GM12878 (cell line): ENCODE measurements at regions not wholly inside any gene's neighbourhood (a gene's known extent, or its start where the extent isn't known, plus 50 kb on each side); places are given as distances from the start of the nearest gene placed in this dataset.

Source experiments
- ATAC-seq: fragments of 200-7000 bp; cut with Tn5 transposase; 3 replicates; pipeline ENCODE4 v1.9.1; 2020; ENCODE audit warnings: mild to moderate bottlenecking, moderate library complexity
- BruUV-seq: library from RNA; stranded (reverse); fragments of 400-500 nt; replicated peaks from 2 replicates; lab custom pipeline; 2021; lab: Mats Ljungman, UMichigan
- CTCF ChIA-PET: fragments of 300-600 bp; sonication (Branson Sonifier 250); formaldehyde crosslinking; extraction: SDS; loops from one replicate; lab custom pipeline; 2021; ENCODE audit warnings: inconsistent platforms; lab: Yijun Ruan, JAX
- POLR2A ChIA-PET: fragments of 350-600 bp; formaldehyde crosslinking; extraction: SDS; loops from one replicate; lab custom pipeline; 2021; ENCODE audit warnings: inconsistent platforms; lab: Charles Lee
- RAD21 ChIA-PET: fragments of 300-600 bp; sonication (Branson Sonifier 250); formaldehyde crosslinking; loops from one replicate; lab custom pipeline; 2023; ENCODE audit warnings: antibody characterized with exemption; ENCODE audit not compliant: unreplicated experiment; lab: Charles Lee
- SMC1A ChIA-PET: fragments of 300-600 bp; sonication (Branson Sonifier 250); formaldehyde crosslinking; loops from one replicate; lab custom pipeline; 2023; ENCODE audit not compliant: unreplicated experiment, uncharacterized antibody; lab: Charles Lee
- DNase-seq: peaks from one replicate; pipeline ENCODE4 v3.0.0-alpha.2; 2011; ENCODE audit warnings: low read depth, low spot score
- FAIRE-seq: peaks from 3 replicates; lab custom pipeline; 2011; peaks lifted over from hg19 to GRCh38; lab: Jason Lieb, UNC
- H2AFZ ChIP-seq: 2 replicates; pipeline ENCODE4 v1.6.0; 2011; ENCODE audit warnings: low read depth, low read length, control low read depth; ENCODE audit not compliant: control insufficient read depth
- H3K27ac ChIP-seq: 2 replicates; pipeline ENCODE4 v1.5.1; 2011; ENCODE audit warnings: control low read depth; ENCODE audit not compliant: control insufficient read depth, insufficient read depth
- H3K27me3 ChIP-seq, 2 experiments: replicated peaks in 1 of 2; 2 replicates each; pipeline versions ENCODE4 v1.6.0 to v1.6.1; 2011; ENCODE audit warnings: low read length in 1 of 2; ENCODE audit not compliant: control insufficient read depth in 2 of 2, insufficient read depth in 2 of 2
- H3K36me3 ChIP-seq, 2 experiments: 2 replicates each; pipeline ENCODE4 v1.5.1; 2011; ENCODE audit warnings: low read length in 1 of 2; ENCODE audit not compliant: control insufficient read depth in 2 of 2, insufficient read depth in 2 of 2
- H3K4me1 ChIP-seq: 2 replicates; pipeline ENCODE4 v1.6.1; 2011; ENCODE audit warnings: mild to moderate bottlenecking, low read length, moderate library complexity, mixed read lengths; ENCODE audit not compliant: control insufficient read depth, insufficient read depth
- H3K4me2 ChIP-seq: 2 replicates; pipeline ENCODE4 v1.6.0; 2011; ENCODE audit warnings: control low read depth; ENCODE audit not compliant: control insufficient read depth, insufficient read depth
- H3K4me3 ChIP-seq: fragments of 200-600 bp; sonication (generic); 2 replicates; pipeline ENCODE4 v1.5.1; 2016
- H3K79me2 ChIP-seq: 2 replicates; pipeline ENCODE4 v1.6.0; 2011; ENCODE audit warnings: low read length; ENCODE audit not compliant: control insufficient read depth, insufficient read depth
- H3K9ac ChIP-seq: 2 replicates; pipeline ENCODE4 v1.8.0; 2011; ENCODE audit warnings: low read length, control low read depth, mixed read lengths; ENCODE audit not compliant: control insufficient read depth, insufficient read depth
- H3K9me3 ChIP-seq: replicated peaks from 3 replicates; pipeline ENCODE4 v1.5.1; 2011; ENCODE audit warnings: mild to moderate bottlenecking, low read length; ENCODE audit not compliant: control insufficient read depth, insufficient read depth
- H4K20me1 ChIP-seq: 2 replicates; pipeline ENCODE4 v1.6.0; 2011; ENCODE audit not compliant: control insufficient read depth, insufficient read depth
- ASH2L ChIP-seq: fragments of 300-600, 200-600 bp; sonication (generic); IDR thresholded peaks from 2 replicates; pipeline ENCODE4 v1.6.1; 2017; ENCODE audit warnings: low read depth, mild to moderate bottlenecking, borderline replicate concordance
- ATF7 ChIP-seq: fragments of 450-650 bp; IDR thresholded peaks from 2 replicates; pipeline ENCODE4 v1.6.1; 2016; ENCODE audit warnings: low read depth, mild to moderate bottlenecking
- CBFB ChIP-seq: IDR thresholded peaks from 2 replicates; pipeline ENCODE4 v1.6.1; 2016; ENCODE audit warnings: antibody characterized with exemption, low read depth
- DPF2 ChIP-seq: fragments of 450-650 bp; IDR thresholded peaks from 2 replicates; pipeline ENCODE4 v1.6.1; 2017; ENCODE audit warnings: mild to moderate bottlenecking
- E4F1 ChIP-seq: fragments of 450-650 bp; IDR thresholded peaks from 2 replicates; pipeline ENCODE4 v1.6.1; 2018; ENCODE audit warnings: borderline replicate concordance, mild to moderate bottlenecking; ENCODE audit not compliant: partially characterized antibody
- FOS ChIP-seq: IDR thresholded peaks from 3 replicates; pipeline ENCODE4 v1.6.1; 2011; ENCODE audit warnings: borderline replicate concordance; ENCODE audit not compliant: insufficient read length; ENCODE audit errors: extremely low read depth
- FOXK2 ChIP-seq: fragments of 450-650 bp; IDR thresholded peaks from 2 replicates; pipeline ENCODE4 v1.6.1; 2017; ENCODE audit warnings: mild to moderate bottlenecking, moderate library complexity
- HSF1 ChIP-seq: fragments of 150-350 bp; IDR thresholded peaks from 2 replicates; pipeline ENCODE4 v1.6.1; 2014; ENCODE audit warnings: mild to moderate bottlenecking, low read depth, low read length
- IRF4 ChIP-seq: IDR thresholded peaks from 2 replicates; pipeline ENCODE4 v1.6.1; 2011; ENCODE audit warnings: low read depth, low read length
- NR2C1 ChIP-seq: fragments of 450-650 bp; IDR thresholded peaks from 2 replicates; pipeline ENCODE4 v1.6.1; 2017; ENCODE audit warnings: antibody characterized with exemption, mild to moderate bottlenecking, moderate library complexity
- POLR2AphosphoS5 ChIP-seq: IDR thresholded peaks from 2 replicates; pipeline ENCODE4 v1.6.1; 2011; ENCODE audit warnings: mild to moderate bottlenecking, low read length, inconsistent platforms
- RAD21 ChIP-seq: IDR thresholded peaks from 2 replicates; pipeline ENCODE4 v1.6.1; 2011; ENCODE audit warnings: mild to moderate bottlenecking, low read depth, low read length, moderate library complexity; ENCODE audit not compliant: insufficient read depth
- SIX5 ChIP-seq: IDR thresholded peaks from 2 replicates; pipeline ENCODE4 v1.6.1; 2011; ENCODE audit warnings: mild to moderate bottlenecking, low read depth, low read length, moderate library complexity; ENCODE audit not compliant: severe bottlenecking
- STAT1 ChIP-seq: fragments of 450-650 bp; conservative IDR thresholded peaks from 2 replicates; pipeline ENCODE4 v1.6.1; 2014; ENCODE audit warnings: antibody characterized with exemption, mild to moderate bottlenecking
- TAF1 ChIP-seq: IDR thresholded peaks from 2 replicates; pipeline ENCODE4 v1.6.1; 2011; ENCODE audit warnings: mild to moderate bottlenecking, low read depth, low read length, borderline replicate concordance
- YY1 ChIP-seq: IDR thresholded peaks from 2 replicates; pipeline ENCODE4 v1.6.1; 2011; ENCODE audit warnings: low read depth, mild to moderate bottlenecking, low read length
- ZNF217 ChIP-seq: fragments of 450-650 bp; IDR thresholded peaks from 2 replicates; pipeline ENCODE4 v1.6.1; 2017; ENCODE audit warnings: antibody characterized with exemption, mild to moderate bottlenecking
- ZNF592 ChIP-seq: fragments of 450-650 bp; IDR thresholded peaks from 2 replicates; pipeline ENCODE4 v1.6.1; 2017; ENCODE audit warnings: mild to moderate bottlenecking, moderate library complexity
- WGBS: methylation state at CpG from one replicate; pipeline ENCODE4 v1.1.6; 2016; ENCODE audit warnings: low lambda C conversion rate; ENCODE audit not compliant: insufficient replicate concordance, insufficient coverage; ENCODE audit errors: missing lambda C conversion rate; 5-methylcytosine and 5-hydroxymethylcytosine counted together
- in situ Hi-C: fragments of 300-500 bp; cut with MboI; formaldehyde crosslinking; loops from 9 replicates; pipeline ENCODE4 v1.14.3; 2018; ENCODE audit warnings: mixed read lengths
- intact Hi-C: fragments of 100-400 bp; cut with micrococcal nuclease; formaldehyde crosslinking; loops from one replicate; pipeline ENCODE4 v1.14.2; 2022; ENCODE audit not compliant: unreplicated experiment

DNA sequence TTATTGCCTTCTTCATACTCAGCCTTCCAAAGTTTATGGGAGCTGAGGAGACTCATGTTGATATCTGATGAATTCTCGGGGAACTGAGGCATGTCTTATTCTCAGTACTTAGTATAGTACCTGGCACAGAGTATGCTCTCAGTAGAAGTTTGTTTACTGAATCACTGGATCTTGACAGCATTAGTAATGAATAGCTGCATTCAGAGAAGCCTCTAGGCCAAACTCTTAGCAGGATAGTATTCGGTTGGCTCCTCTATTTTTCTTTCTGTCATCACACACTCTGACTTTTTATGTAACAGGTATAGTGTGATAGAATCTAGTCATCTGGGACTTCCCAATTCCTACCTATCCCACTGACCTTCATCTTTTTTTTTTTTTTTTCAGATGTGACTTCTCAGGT, 566.4 kb upstream of the MAN1A1 start:
- Histone ChIP-seq H3K27me3 (no peaks in the 10 kb centered on the region), H3K79me2 (no peaks in the 10 kb centered on the region), H3K4me3 (no peak overlapping the region), H3K4me2 (no peak overlapping the region), H3K4me1 (no peaks in the 10 kb centered on the region), H2AFZ (no peak overlapping the region), H4K20me1 (no peaks in the 10 kb centered on the region), H3K9ac (no peak overlapping the region), H3K27ac (no peak overlapping the region), H3K36me3 (no peaks in the 10 kb centered on the region), H3K9me3 (no peaks in the 10 kb centered on the region)
- SMC1A ChIA-PET: interaction anchor here (1.5 kb wide), 1 partner anchor 23 kb away, joined by 3 read pairs; no protein-coding TSS in a partner anchor
- BruUV-seq: no TSS peak
- CTCF ChIA-PET: no interaction called here
- DNase-seq: no peak
- in situ Hi-C loops: no loop called here
- RAD21 ChIA-PET: no interaction called here
- intact Hi-C loops: no loop called here
- POLR2A ChIA-PET: no interaction called here
- WGBS: 28% methylated on average over 2 of the region's 2 CpGs
- ATAC-seq: no peak
- no peak for FAIRE-seq
- TF ChIP-seq CBFB: no peak
- no peak for TF ChIP-seq ZNF592
- TF ChIP-seq FOS: no peak
- TF ChIP-seq ASH2L: no peak
- TF ChIP-seq ATF7: no peak
- no peak for TF ChIP-seq YY1
- no peak for TF ChIP-seq STAT1
- TF ChIP-seq NR2C1: no peak
- no peak for TF ChIP-seq RAD21
- TF ChIP-seq TAF1: no peak
- TF ChIP-seq HSF1: no peak
- no peak for TF ChIP-seq SIX5
- no peak for TF ChIP-seq E4F1
- no peak for TF ChIP-seq POLR2AphosphoS5
- no peak for TF ChIP-seq FOXK2
- TF ChIP-seq DPF2: no peak
- TF ChIP-seq ZNF217: no peak
- TF ChIP-seq IRF4: no peak
